GF-D8 (cell line): ENCODE measurements at regions not wholly inside any gene's neighbourhood (a gene's known extent, or its start where the extent isn't known, plus 50 kb on each side); places are given as distances from the start of the nearest gene placed in this dataset.
"Not testable (repeated sequence)": the region's sequence is repeated elsewhere in the genome, so short reads cannot be mapped to it uniquely, and the experiment has no call there.

Experiments
- DNase-seq: peaks from one replicate; lab custom pipeline; 2025; lab: John Stamatoyannopoulos, UW

- DNase-seq: no peak
These were observed 149.5 kb upstream of the NPY start for GRCh38 chr7:24134535-24134934.

GRCh38 chr7:24135003-24135817 lies 148.8 kb upstream of the NPY start:
- no peak for DNase-seq

- DNase-seq: no peak
These were observed 146.7 kb upstream of the NPY start for GRCh38 chr7:24137338-24137737.

- DNase-seq: no peak
These were observed 145.6 kb upstream of the NPY start for GRCh38 chr7:24138343-24138742.

GRCh38 chr7:24140001-24140400 lies 144.0 kb upstream of the NPY start:
- DNase-seq: no peak

GRCh38 chr7:24141874-24142509 lies 142.0 kb upstream of the NPY start:
- DNase-seq: no peak

GRCh38 chr7:24143547-24143946 lies 140.4 kb upstream of the NPY start:
- DNase-seq: no peak

- no peak for DNase-seq
These were observed 132.0 kb upstream of the NPY start for GRCh38 chr7:24151944-24152343.

- DNase-seq: no peak
These were observed 131.6 kb upstream of the NPY start for GRCh38 chr7:24152356-24152755.

- no peak for DNase-seq
These were observed 131.0 kb upstream of the NPY start for GRCh38 chr7:24152877-24153472.

- no peak for DNase-seq
These were observed 126.3 kb upstream of the NPY start for GRCh38 chr7:24157666-24158065.

- DNase-seq: no peak
These were observed 125.0 kb upstream of the NPY start for GRCh38 chr7:24158975-24159374.

GRCh38 chr7:24164401-24164800 lies 119.6 kb upstream of the NPY start:
- no peak for DNase-seq

GRCh38 chr7:24169077-24169624 lies 114.8 kb upstream of the NPY start:
- no peak for DNase-seq

- DNase-seq: not testable (repeated sequence)
These were observed 112.0 kb upstream of the NPY start for GRCh38 chr7:24171951-24172350.

GRCh38 chr7:24172856-24173255 lies 111.1 kb upstream of the NPY start:
- no peak for DNase-seq

- no peak for DNase-seq
These were observed 108.4 kb upstream of the NPY start for GRCh38 chr7:24175603-24176002.

GRCh38 chr7:24178811-24179570 lies 105.0 kb upstream of the NPY start:
- no peak for DNase-seq

GRCh38 chr7:24191362-24191761 lies 92.6 kb upstream of the NPY start:
- no peak for DNase-seq

- no peak for DNase-seq
These were observed 91.9 kb upstream of the NPY start for GRCh38 chr7:24192053-24192452.

GRCh38 chr7:24192691-24193090 lies 91.3 kb upstream of the NPY start:
- no peak for DNase-seq

- DNase-seq: no peak
These were observed 86.1 kb upstream of the NPY start for GRCh38 chr7:24197852-24198251.
